ENCODE measurements at regions not wholly inside any gene's neighbourhood (a gene's known extent, or its start where the extent isn't known, plus 50 kb on each side); places are given as distances from the start of the nearest gene placed in this dataset.

DNA sequence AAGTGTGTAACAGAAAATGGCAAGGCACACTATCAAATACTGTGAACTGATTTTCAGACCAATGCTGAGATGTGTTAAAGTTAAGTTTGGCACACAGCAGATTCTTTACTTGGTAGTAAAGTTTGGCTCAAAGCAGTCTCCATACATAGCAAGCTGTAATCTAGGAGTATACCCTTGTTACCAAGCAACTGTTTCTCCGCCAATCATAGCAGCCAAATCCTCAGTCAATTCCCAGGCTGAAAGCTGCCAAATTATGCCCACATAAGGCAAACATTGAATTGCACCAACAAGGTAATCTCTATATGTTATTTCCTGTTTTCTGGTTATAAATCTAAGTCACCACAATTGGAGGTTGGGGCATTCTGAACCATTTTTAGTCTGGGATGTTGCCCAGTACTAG, 345.7 kb downstream of the DEPDC1B start:
- no peak for TF ChIP-seq FOXP2 (optimal IDR thresholded peaks at IDR 0.05; ENCODE audit: borderline replicate concordance, extremely low read depth, extremely low read length, insufficient read depth)
- TF ChIP-seq POLR2AphosphoS5 (IDR thresholded peaks at IDR 0.05; ENCODE audit: low read depth, low read length) = no peak
- no peak for TF ChIP-seq SIN3A (IDR thresholded peaks at IDR 0.05; ENCODE audit: borderline replicate concordance, insufficient read depth, low read length)
- TF ChIP-seq, protein P1, sequence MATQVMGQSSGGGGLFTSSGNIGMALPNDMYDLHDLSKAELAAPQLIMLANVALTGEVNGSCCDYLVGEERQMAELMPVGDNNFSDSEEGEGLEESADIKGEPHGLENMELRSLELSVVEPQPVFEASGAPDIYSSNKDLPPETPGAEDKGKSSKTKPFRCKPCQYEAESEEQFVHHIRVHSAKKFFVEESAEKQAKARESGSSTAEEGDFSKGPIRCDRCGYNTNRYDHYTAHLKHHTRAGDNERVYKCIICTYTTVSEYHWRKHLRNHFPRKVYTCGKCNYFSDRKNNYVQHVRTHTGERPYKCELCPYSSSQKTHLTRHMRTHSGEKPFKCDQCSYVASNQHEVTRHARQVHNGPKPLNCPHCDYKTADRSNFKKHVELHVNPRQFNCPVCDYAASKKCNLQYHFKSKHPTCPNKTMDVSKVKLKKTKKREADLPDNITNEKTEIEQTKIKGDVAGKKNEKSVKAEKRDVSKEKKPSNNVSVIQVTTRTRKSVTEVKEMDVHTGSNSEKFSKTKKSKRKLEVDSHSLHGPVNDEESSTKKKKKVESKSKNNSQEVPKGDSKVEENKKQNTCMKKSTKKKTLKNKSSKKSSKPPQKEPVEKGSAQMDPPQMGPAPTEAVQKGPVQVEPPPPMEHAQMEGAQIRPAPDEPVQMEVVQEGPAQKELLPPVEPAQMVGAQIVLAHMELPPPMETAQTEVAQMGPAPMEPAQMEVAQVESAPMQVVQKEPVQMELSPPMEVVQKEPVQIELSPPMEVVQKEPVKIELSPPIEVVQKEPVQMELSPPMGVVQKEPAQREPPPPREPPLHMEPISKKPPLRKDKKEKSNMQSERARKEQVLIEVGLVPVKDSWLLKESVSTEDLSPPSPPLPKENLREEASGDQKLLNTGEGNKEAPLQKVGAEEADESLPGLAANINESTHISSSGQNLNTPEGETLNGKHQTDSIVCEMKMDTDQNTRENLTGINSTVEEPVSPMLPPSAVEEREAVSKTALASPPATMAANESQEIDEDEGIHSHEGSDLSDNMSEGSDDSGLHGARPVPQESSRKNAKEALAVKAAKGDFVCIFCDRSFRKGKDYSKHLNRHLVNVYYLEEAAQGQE (IDR thresholded peaks at IDR 0.05; ENCODE audit: insufficient read depth in 1 of 2, low read depth in 2 of 2, low read length in 2 of 2) = no peak
- no peak for TF ChIP-seq TAF1 (IDR thresholded peaks at IDR 0.05; ENCODE audit: borderline replicate concordance, insufficient read depth, low read length)

DNA sequence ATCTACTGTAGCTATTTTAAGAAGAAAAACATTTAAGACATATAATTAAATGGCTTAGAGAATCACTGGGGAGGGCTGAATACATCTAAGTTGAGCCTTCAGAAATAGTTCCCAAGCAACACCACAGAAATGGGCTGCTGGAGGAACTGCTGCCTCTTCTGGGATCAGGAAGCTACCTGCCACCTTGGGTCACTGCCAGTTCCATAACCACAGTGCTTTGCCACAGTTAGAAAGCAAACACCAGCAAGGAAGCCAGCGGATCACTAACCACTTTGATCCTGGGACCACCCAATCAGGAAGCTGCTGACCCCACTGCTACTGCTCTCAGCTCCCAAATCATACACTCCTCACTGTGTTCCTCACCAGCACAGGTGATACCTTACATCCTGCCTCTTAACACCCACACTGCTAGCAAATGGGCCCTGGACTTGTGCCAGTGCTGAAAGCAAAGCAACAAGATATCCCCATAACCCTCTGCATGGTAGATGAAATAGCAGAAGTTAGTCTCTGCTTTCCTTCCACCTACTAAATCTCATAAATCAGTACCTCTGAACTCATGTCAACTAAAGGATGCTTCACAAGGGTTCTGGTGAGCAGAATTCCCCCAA, 346.9 kb downstream of the DEPDC1B start:
- TF ChIP-seq, protein P1 (IDR thresholded peaks at IDR 0.05; ENCODE audit: insufficient read depth in 1 of 2, low read depth in 2 of 2, low read length in 2 of 2) = no peak
- TF ChIP-seq POLR2AphosphoS5 (IDR thresholded peaks at IDR 0.05; ENCODE audit: low read depth, low read length) (no peak), SIN3A (IDR thresholded peaks at IDR 0.05; ENCODE audit: borderline replicate concordance, insufficient read depth, low read length) (no peak), FOXP2 (optimal IDR thresholded peaks at IDR 0.05; ENCODE audit: borderline replicate concordance, extremely low read depth, extremely low read length, insufficient read depth) (no peak), TAF1 (IDR thresholded peaks at IDR 0.05; ENCODE audit: borderline replicate concordance, insufficient read depth, low read length) (no peak)

DNA sequence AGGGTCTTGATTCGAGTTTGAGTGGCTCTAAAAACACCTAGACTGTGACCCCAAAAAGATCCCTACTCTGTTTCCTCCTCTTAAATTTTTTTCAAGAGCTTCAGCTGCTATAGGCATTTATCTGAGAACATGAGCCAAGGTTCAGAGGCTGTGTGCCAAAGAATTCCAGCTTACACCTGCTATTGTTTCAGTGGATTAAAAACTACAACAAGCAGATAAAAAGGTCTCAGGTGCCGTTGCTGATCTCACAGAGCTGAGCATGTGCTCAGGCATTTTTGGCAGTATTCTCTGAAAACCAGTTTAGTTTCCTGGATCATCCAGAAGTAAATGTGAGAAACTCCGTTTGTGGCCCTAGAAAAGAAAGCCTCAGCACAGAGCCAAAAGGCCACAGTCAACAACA, 349.2 kb downstream of the DEPDC1B start:
- no peak for TF ChIP-seq TAF1 (IDR thresholded peaks at IDR 0.05; ENCODE audit: borderline replicate concordance, insufficient read depth, low read length)
- TF ChIP-seq, protein P1 (IDR thresholded peaks at IDR 0.05; ENCODE audit: insufficient read depth in 1 of 2, low read depth in 2 of 2, low read length in 2 of 2) = no peak
- no peak for TF ChIP-seq SIN3A (IDR thresholded peaks at IDR 0.05; ENCODE audit: borderline replicate concordance, insufficient read depth, low read length)
- no peak for TF ChIP-seq POLR2AphosphoS5 (IDR thresholded peaks at IDR 0.05; ENCODE audit: low read depth, low read length)
- TF ChIP-seq FOXP2 (optimal IDR thresholded peaks at IDR 0.05; ENCODE audit: borderline replicate concordance, extremely low read depth, extremely low read length, insufficient read depth) = no peak

DNA sequence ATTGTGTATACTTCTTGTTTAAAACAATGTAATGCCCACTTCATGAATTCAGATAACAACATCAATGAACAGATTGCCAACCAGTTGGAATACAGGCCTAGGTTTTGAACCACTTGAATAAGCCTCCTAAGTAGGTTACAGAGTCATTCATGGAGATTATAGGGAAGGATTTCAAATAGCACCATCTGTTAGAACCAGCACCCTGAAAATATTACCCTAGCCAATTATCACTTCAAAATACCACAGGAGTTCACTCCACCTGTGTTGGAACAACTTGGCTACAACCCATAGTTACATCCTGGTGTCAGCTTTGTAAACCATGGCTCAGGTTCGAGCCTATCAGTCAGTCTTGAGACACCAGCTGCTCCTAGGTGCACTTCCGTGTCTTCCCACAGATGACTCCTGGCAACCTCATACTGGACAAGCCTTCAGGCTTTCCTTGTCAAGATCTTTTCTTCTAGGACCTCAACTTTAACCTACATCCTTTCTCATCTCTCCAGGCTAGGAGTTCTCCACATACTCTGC, 350.0 kb downstream of the DEPDC1B start:
- TF ChIP-seq POLR2AphosphoS5 (IDR thresholded peaks at IDR 0.05; ENCODE audit: low read depth, low read length) (no peak), TAF1 (IDR thresholded peaks at IDR 0.05; ENCODE audit: borderline replicate concordance, insufficient read depth, low read length) (no peak), FOXP2 (optimal IDR thresholded peaks at IDR 0.05; ENCODE audit: borderline replicate concordance, extremely low read depth, extremely low read length, insufficient read depth) (no peak), SIN3A (IDR thresholded peaks at IDR 0.05; ENCODE audit: borderline replicate concordance, insufficient read depth, low read length) (no peak)
- TF ChIP-seq, protein P1 (IDR thresholded peaks at IDR 0.05; ENCODE audit: insufficient read depth in 1 of 2, low read depth in 2 of 2, low read length in 2 of 2) = no peak
